ENCODE measurements at regions not wholly inside any gene's neighbourhood (a gene's known extent, or its start where the extent isn't known, plus 50 kb on each side); places are given as distances from the start of the nearest gene placed in this dataset.

DNA sequence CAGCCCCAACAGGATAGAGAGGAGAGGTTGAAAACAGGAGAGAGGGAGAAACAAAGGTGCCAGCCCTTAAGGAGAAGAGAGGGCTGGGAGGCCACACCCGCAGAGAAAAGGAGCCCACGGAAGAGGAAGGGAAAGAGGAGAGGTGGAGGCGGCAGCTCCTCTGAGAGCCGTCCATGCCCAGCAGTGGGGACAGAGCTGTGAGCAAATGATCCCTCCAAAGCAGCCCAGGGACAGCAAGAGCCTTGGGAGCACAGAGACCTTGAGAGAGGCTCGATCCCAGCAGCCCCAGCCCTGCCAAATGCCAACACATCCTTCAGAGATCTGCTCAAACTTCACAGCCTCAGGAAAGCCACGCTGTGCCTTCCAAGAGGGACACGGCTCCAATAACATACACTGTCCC, 66.7 kb upstream of the CORO2B start:
- TF ChIP-seq, protein P1, sequence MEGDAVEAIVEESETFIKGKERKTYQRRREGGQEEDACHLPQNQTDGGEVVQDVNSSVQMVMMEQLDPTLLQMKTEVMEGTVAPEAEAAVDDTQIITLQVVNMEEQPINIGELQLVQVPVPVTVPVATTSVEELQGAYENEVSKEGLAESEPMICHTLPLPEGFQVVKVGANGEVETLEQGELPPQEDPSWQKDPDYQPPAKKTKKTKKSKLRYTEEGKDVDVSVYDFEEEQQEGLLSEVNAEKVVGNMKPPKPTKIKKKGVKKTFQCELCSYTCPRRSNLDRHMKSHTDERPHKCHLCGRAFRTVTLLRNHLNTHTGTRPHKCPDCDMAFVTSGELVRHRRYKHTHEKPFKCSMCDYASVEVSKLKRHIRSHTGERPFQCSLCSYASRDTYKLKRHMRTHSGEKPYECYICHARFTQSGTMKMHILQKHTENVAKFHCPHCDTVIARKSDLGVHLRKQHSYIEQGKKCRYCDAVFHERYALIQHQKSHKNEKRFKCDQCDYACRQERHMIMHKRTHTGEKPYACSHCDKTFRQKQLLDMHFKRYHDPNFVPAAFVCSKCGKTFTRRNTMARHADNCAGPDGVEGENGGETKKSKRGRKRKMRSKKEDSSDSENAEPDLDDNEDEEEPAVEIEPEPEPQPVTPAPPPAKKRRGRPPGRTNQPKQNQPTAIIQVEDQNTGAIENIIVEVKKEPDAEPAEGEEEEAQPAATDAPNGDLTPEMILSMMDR (IDR thresholded peaks at IDR 0.05), result no peak
- no peak for TF ChIP-seq POLR2A (IDR thresholded peaks at IDR 0.05)

All from thyroid gland (tissue), 4 donors.